HG02678 (cell line): ENCODE measurements at regions not wholly inside any gene's neighbourhood (a gene's known extent, or its start where the extent isn't known, plus 50 kb on each side); places are given as distances from the start of the nearest gene placed in this dataset.
A peak's percentile ranks its signal among the peaks of the same experiment; 100 is the strongest.

Source experiments
- ATAC-seq: cut with Tn5 transposase; IDR thresholded peaks from one replicate; pipeline ENCODE4 v1.9.1; 2021; ENCODE audit warnings: mild to moderate bottlenecking, moderate library complexity; ENCODE audit not compliant: unreplicated experiment

- ATAC-seq, result peak; percentile 67
Observed at GRCh38 chr7:97601931-97602457, 129.9 kb upstream of the TAC1 start.

- ATAC-seq, result no peak
Observed at GRCh38 chr7:97620495-97620894, 111.4 kb upstream of the TAC1 start.

GRCh38 chr7:97623333-97623732, 108.6 kb upstream of the TAC1 start:
- peak; percentile 77 for ATAC-seq

- no peak for ATAC-seq
Observed at GRCh38 chr7:97630116-97630515, 101.8 kb upstream of the TAC1 start.

GRCh38 chr7:97635622-97636021, 96.3 kb upstream of the TAC1 start:
- no peak for ATAC-seq

- no peak for ATAC-seq
Observed at GRCh38 chr7:97639036-97639435, 92.8 kb upstream of the TAC1 start.

GRCh38 chr7:97659363-97660045, 72.4 kb upstream of the TAC1 start:
- ATAC-seq, result no peak

- no peak for ATAC-seq
Observed at GRCh38 chr7:97667359-97667758, 64.5 kb upstream of the TAC1 start.

GRCh38 chr7:97671571-97671970, 60.3 kb upstream of the TAC1 start:
- no peak for ATAC-seq

- no peak for ATAC-seq
Observed at GRCh38 chr7:97680622-97681021, 51.3 kb upstream of the TAC1 start.
